Fibroblast of pulmonary artery (primary cell): ENCODE measurements at regions not wholly inside any gene's neighbourhood (a gene's known extent, or its start where the extent isn't known, plus 50 kb on each side); places are given as distances from the start of the nearest gene placed in this dataset.
A peak's percentile ranks its signal among the peaks of the same experiment; 100 is the strongest.

Experiments used
- DNase-seq: peaks from one replicate; pipeline ENCODE4 v3.0.0-alpha.2; 2010; ENCODE audit warnings: low read depth
- H3K4me3 ChIP-seq: replicated peaks from 2 replicates; pipeline ENCODE4 v1.5.1; 2011; ENCODE audit warnings: low read depth, mild to moderate bottlenecking, control low read depth, low read length, moderate library complexity
- CTCF ChIP-seq: IDR thresholded peaks from 2 replicates; pipeline ENCODE4 v1.5.1; 2011; ENCODE audit warnings: mild to moderate bottlenecking, control low read depth, low read length, inconsistent platforms; ENCODE audit errors: missing control alignments

GRCh38 chr16:72673118-72673517 lies 374.8 kb downstream of the ZFHX3 start:
- no peak for TF ChIP-seq CTCF
- peak; percentile 14 for DNase-seq
- H3K4me3 ChIP-seq, result no peak overlapping the region

- no peak for TF ChIP-seq CTCF
- H3K4me3 ChIP-seq, result no peak overlapping the region
- peak; percentile 21 for DNase-seq
Observed at GRCh38 chr16:72666267-72666666, 381.7 kb downstream of the ZFHX3 start.

- peak overlapping the region; percentile 85 for H3K4me3 ChIP-seq
- no peak for TF ChIP-seq CTCF
Observed at GRCh38 chr16:72665701-72666100, 382.2 kb downstream of the ZFHX3 start.

GRCh38 chr16:72664509-72665408 lies 383.2 kb downstream of the ZFHX3 start:
- peak overlapping the region; percentile 85 for H3K4me3 ChIP-seq
- no peak for TF ChIP-seq CTCF
- DNase-seq, result peak; percentile 100

More at GRCh38 chr16:72665701-72666100, 382.2 kb downstream of the ZFHX3 start:
- no peak for DNase-seq

- H3K4me3 ChIP-seq, result peak overlapping the region; percentile 85
- no peak for TF ChIP-seq CTCF
Observed at GRCh38 chr16:72664056-72664508, 383.8 kb downstream of the ZFHX3 start.

GRCh38 chr16:72658888-72659717 lies 388.8 kb downstream of the ZFHX3 start:
- peak; percentile 32 for DNase-seq
- no peak for TF ChIP-seq CTCF
- no peak overlapping the region for H3K4me3 ChIP-seq

More at GRCh38 chr16:72664056-72664508, 383.8 kb downstream of the ZFHX3 start:
- peak; percentile 9 for DNase-seq
